ENCODE measurements at regions not wholly inside any gene's neighbourhood (a gene's known extent, or its start where the extent isn't known, plus 50 kb on each side); places are given as distances from the start of the nearest gene placed in this dataset.
"Not testable (repeated sequence)": the region's sequence is repeated elsewhere in the genome, so short reads cannot be mapped to it uniquely, and the experiment has no call there.

DNA sequence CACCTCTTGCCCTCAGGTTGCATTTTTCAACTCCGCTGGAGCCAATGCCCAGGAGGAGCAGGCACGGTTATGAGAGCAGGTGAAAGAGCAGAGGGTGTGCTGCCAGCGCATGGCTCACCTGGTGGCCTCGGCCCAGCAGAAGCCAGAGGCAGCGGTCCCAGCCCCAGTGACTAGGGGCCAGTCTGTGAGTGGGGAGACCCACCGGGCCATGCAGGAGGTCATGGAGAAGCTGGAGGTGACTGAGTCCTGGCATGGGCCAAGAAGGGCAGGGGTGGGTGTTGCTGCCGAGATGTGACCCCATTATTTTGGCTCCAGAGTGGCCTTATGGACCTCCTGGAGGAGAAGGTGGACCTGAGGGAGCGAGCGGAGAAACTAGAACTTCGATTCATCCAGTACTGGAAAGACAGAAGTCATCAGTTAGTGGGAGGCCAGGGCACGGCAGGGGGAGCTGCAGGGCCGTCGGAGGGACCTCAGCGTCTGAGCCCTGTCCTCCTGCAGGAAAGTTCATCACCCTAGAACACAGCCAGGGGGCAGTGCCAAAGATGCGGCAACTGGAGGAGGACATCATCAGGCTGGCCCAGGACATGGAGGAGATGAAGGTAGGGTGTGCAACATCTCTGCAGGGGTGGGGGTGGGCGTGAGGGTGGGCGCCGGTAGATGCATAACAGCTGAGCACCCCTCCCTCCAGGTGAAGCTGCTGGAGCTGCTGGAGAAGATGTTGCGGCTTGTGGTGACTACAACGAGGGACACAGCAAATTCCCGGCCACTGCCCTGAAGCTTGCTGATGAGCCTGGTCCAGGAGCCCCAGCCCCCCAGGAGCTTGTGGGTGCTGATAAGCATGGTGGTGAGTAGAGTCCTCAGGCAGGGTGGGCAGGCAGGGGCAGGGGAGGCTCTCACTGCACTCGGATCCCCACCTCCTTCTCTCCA is 58.9 kb upstream of the LYSMD4 start:
- TF ChIP-seq POLR2A (IDR thresholded peaks at IDR 0.05) = not testable (repeated sequence)
- TF ChIP-seq, protein P1, sequence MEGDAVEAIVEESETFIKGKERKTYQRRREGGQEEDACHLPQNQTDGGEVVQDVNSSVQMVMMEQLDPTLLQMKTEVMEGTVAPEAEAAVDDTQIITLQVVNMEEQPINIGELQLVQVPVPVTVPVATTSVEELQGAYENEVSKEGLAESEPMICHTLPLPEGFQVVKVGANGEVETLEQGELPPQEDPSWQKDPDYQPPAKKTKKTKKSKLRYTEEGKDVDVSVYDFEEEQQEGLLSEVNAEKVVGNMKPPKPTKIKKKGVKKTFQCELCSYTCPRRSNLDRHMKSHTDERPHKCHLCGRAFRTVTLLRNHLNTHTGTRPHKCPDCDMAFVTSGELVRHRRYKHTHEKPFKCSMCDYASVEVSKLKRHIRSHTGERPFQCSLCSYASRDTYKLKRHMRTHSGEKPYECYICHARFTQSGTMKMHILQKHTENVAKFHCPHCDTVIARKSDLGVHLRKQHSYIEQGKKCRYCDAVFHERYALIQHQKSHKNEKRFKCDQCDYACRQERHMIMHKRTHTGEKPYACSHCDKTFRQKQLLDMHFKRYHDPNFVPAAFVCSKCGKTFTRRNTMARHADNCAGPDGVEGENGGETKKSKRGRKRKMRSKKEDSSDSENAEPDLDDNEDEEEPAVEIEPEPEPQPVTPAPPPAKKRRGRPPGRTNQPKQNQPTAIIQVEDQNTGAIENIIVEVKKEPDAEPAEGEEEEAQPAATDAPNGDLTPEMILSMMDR (IDR thresholded peaks at IDR 0.05) = not testable (repeated sequence)
